K562 (cell line): ENCODE measurements at regions not wholly inside any gene's neighbourhood (a gene's known extent, or its start where the extent isn't known, plus 50 kb on each side); places are given as distances from the start of the nearest gene placed in this dataset.

Experiments used
- ATAC-seq: fragments of 200-7000 bp; cut with Tn5 transposase; 3 replicates; pipeline ENCODE4 v1.9.1; 2020; ENCODE audit warnings: moderate library complexity
- BruUV-seq: library from RNA; stranded (reverse); fragments of 400-500 nt; replicated peaks from 2 replicates; lab custom pipeline; 2021; lab: Mats Ljungman, UMichigan
- CTCF ChIA-PET: fragments of 300-600 bp; formaldehyde crosslinking; extraction: SDS; loops from one replicate; lab custom pipeline; 2021; ENCODE audit warnings: low intra/inter-chr PET ratio; lab: Yijun Ruan, JAX
- POLR2A ChIA-PET: fragments of 300-600, 350-650 bp; sonication (Branson Sonifier 250); formaldehyde crosslinking; extraction: SDS; loops from one replicate; lab custom pipeline; 2021; ENCODE audit warnings: antibody characterized with exemption, inconsistent platforms; lab: Yijun Ruan, JAX
- DNase-seq, 4 experiments: peaks; one replicate each; pipeline versions ENCODE4 v3.0.0 to v3.0.0-alpha.2; 2011 to 2018; ENCODE audit warnings: low spot score in 3 of 4, mixed read lengths in 3 of 4; ENCODE audit errors: extremely low read depth in 1 of 4
- FAIRE-seq: peaks from 2 replicates; lab custom pipeline; 2011; peaks lifted over from hg19 to GRCh38; lab: Jason Lieb, UNC
- H2AFZ ChIP-seq: 2 replicates; pipeline ENCODE4 v1.6.0; 2011; ENCODE audit warnings: low read depth, low read length, control low read depth, inconsistent platforms
- H3K27ac ChIP-seq: fragments of 200-600 bp; 3 replicates; pipeline ENCODE4 v1.8.0; 2011; ENCODE audit warnings: low read depth, mild to moderate bottlenecking, control low read depth, inconsistent platforms, low read length, moderate library complexity, mixed read lengths; ENCODE audit errors: extremely low read depth
- H3K27me3 ChIP-seq, 2 experiments: fragments of 300-600 bp in 1 of 2; 2 replicates in 1 of 2; 3 replicates in 1 of 2; pipeline versions ENCODE4 v1.6.0 to v1.8.0; 2011; ENCODE audit warnings: inconsistent platforms in 2 of 2, low read length in 2 of 2, mild to moderate bottlenecking in 1 of 2, mixed read lengths in 1 of 2, moderate library complexity in 1 of 2; ENCODE audit not compliant: control insufficient read depth in 2 of 2, insufficient read depth in 2 of 2
- H3K36me3 ChIP-seq: fragments of 300-600 bp; 3 replicates; pipeline ENCODE4 v1.8.0; 2011; ENCODE audit warnings: mild to moderate bottlenecking, low read length, inconsistent platforms; ENCODE audit not compliant: control insufficient read depth, insufficient read depth
- H3K4me1 ChIP-seq, 2 experiments: fragments of 200-600 bp in 1 of 2; replicated peaks in 1 of 2; 2 replicates in 1 of 2; 3 replicates in 1 of 2; pipeline versions ENCODE4 v1.5.1 to v1.8.0; 2011; ENCODE audit warnings: inconsistent platforms in 2 of 2, low read length in 2 of 2, mild to moderate bottlenecking in 1 of 2, mixed read lengths in 1 of 2, moderate library complexity in 1 of 2; ENCODE audit not compliant: control insufficient read depth in 2 of 2, insufficient read depth in 2 of 2
- H3K4me2 ChIP-seq: 2 replicates; pipeline ENCODE4 v1.6.1; 2011; ENCODE audit warnings: low read length, control low read depth, inconsistent platforms, mixed read lengths; ENCODE audit not compliant: insufficient read depth
- H3K4me3 ChIP-seq: fragments of 200-600 bp; sonication (generic), shearing (Covaris generic); 2 replicates; pipeline ENCODE4 v1.5.1; 2016; ENCODE audit warnings: control low read depth, inconsistent platforms
- H3K79me2 ChIP-seq: fragments of 200-600 bp; 3 replicates; pipeline ENCODE4 v1.8.0; 2011; ENCODE audit warnings: low read length, inconsistent platforms; ENCODE audit not compliant: control insufficient read depth, insufficient read depth
- H3K9ac ChIP-seq, 2 experiments: 2 replicates each; pipeline versions ENCODE4 v1.6.0 to v1.6.1; 2011; ENCODE audit warnings: low read depth in 2 of 2, low read length in 2 of 2, control low read depth in 1 of 2, inconsistent platforms in 1 of 2, mild to moderate bottlenecking in 1 of 2, mixed read lengths in 1 of 2; ENCODE audit not compliant: insufficient read depth in 1 of 2
- H3K9me1 ChIP-seq: one replicate; pipeline ENCODE4 v1.6.0; 2011; ENCODE audit warnings: inconsistent platforms, mild to moderate bottlenecking, low read length, moderate library complexity; ENCODE audit not compliant: control insufficient read depth, insufficient read depth
- H3K9me3 ChIP-seq: replicated peaks from 2 replicates; pipeline ENCODE4 v1.5.1; 2011; ENCODE audit warnings: low read depth, low read length, inconsistent platforms; ENCODE audit not compliant: control insufficient read depth, insufficient read depth
- H4K20me1 ChIP-seq: replicated peaks from 2 replicates; pipeline ENCODE4 v1.6.1; 2011; ENCODE audit warnings: low read length, inconsistent platforms, mixed read lengths; ENCODE audit not compliant: control insufficient read depth, insufficient read depth
- FOXP1 ChIP-seq: sonication (generic); formaldehyde crosslinking; IDR thresholded peaks from 2 replicates; pipeline ENCODE4 v1.8.0; 2022; ENCODE audit warnings: mild to moderate bottlenecking, missing genetic modification reagents
- POLR2AphosphoS5 ChIP-seq: IDR thresholded peaks from 2 replicates; pipeline ENCODE4 v1.6.1; 2011; ENCODE audit warnings: mild to moderate bottlenecking, low read depth, low read length, moderate library complexity; ENCODE audit not compliant: control insufficient read depth, insufficient read depth
- SMAD3 ChIP-seq: fragments of 450-650 bp; formaldehyde crosslinking; conservative IDR thresholded peaks from 2 replicates; pipeline ENCODE4 v1.4.0; 2020; ENCODE audit warnings: mild to moderate bottlenecking
- TRIM24 ChIP-seq, 2 experiments: fragments of 450-650 bp; IDR thresholded peaks; 2 replicates each; pipeline ENCODE4 v1.6.1; 2016
- WGBS: fragments of 100-300 bp; shearing (Covaris generic); methylation state at CpG from one replicate; pipeline ENCODE4 v1.1.6; 2016; ENCODE audit warnings: low coverage, mixed read lengths; ENCODE audit not compliant: insufficient coverage; ENCODE audit errors: missing lambda C conversion rate; 5-methylcytosine and 5-hydroxymethylcytosine counted together
- in situ Hi-C: fragments of 300-500 bp; cut with MboI; formaldehyde crosslinking; loops from 4 replicates; pipeline ENCODE4 v1.15.0; 2018; ENCODE audit warnings: inconsistent platforms, mixed read lengths
- intact Hi-C: fragments of 100-400 bp; cut with micrococcal nuclease; formaldehyde crosslinking; loops from 2 replicates; pipeline ENCODE4 v1.14.2; 2022
- TF ChIP-seq, protein P1 (sequence below), 2 experiments: IDR thresholded peaks in 1 of 2; conservative IDR thresholded peaks in 1 of 2; 2 replicates each; pipeline ENCODE4 v1.6.1; 2016; ENCODE audit warnings: low read depth in 2 of 2, mild to moderate bottlenecking in 1 of 2, missing compliant biosample characterization in 1 of 2, missing genetic modification characterization in 1 of 2, moderate library complexity in 1 of 2

DNA sequence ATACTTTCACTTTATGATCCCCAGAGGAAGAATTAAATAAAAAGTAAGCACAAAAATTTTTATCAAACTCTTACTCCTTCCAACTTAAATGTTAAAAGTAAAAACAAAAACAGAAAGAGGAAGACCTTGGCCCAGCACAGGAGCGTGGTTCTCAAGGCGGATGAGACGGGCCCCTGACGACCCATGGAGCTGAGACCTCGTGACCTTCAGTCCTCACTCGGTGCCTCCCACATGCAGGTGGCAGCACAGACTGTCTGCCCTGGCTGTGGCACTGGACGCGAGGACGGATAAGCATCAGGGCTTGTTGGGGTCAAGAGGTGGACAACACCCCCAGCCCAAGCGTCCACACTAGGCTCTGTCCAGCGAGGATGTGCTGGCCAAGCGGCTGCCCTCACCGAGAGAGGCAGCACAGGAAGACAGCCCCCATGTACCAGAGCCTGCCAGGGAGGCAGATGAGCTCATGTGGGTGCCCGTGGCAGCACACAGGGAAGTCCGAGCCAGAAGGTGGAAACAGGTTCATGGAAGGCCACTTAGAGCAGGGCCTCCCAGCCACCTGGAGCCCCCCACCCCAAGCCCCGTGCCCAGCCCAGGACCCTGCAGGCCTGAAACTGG is 1389.8 kb downstream of the TBC1D22A start:
- H2AFZ ChIP-seq: no peak overlapping the region
- H3K36me3 ChIP-seq: no peaks in the 10 kb centered on the region
- ChIA-PET CTCF (no interaction called here), POLR2A (no interaction called here)
- H3K4me2 ChIP-seq: no peak overlapping the region
- no peaks in the 10 kb centered on the region for H3K79me2 ChIP-seq
- BruUV-seq: no TSS peak
- 0 out of 2 replicates have a peak, but pooled peaks cover 5% of the 10 kb centered on the region for H4K20me1 ChIP-seq
- H3K9me1 ChIP-seq: no peaks in the 10 kb centered on the region
- no peak overlapping the region for H3K27ac ChIP-seq
- WGBS: 3% methylated on average over 8 of the region's 16 CpGs
- intact Hi-C loops (no loop called here), in situ Hi-C loops (no loop called here)
- H3K27me3 ChIP-seq: no peaks in the 10 kb centered on the region; a peak in 1 of 5 replicates
- no peaks in the 10 kb centered on the region for H3K9me3 ChIP-seq
- no peak overlapping the region for H3K4me3 ChIP-seq
- no peak for FAIRE-seq
- H3K4me1 ChIP-seq: no peaks in the 10 kb centered on the region
- H3K9ac ChIP-seq: no peak overlapping the region
- no peak for DNase-seq
- no peak for ATAC-seq
- TF ChIP-seq TRIM24 (IDR thresholded peaks at IDR 0.05) (no peak), SMAD3 (CRISPR knock-in tag) (no peak), FOXP1 (no peak), POLR2AphosphoS5 (no peak)
- TF ChIP-seq, protein P1, sequence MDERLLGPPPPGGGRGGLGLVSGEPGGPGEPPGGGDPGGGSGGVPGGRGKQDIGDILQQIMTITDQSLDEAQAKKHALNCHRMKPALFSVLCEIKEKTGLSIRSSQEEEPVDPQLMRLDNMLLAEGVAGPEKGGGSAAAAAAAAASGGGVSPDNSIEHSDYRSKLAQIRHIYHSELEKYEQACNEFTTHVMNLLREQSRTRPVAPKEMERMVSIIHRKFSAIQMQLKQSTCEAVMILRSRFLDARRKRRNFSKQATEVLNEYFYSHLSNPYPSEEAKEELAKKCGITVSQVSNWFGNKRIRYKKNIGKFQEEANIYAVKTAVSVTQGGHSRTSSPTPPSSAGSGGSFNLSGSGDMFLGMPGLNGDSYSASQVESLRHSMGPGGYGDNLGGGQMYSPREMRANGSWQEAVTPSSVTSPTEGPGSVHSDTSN (CRISPR knock-in tag; IDR thresholded peaks at IDR 0.05; ENCODE audit: low read depth): no peak
- TF ChIP-seq, protein P1 (tag; conservative IDR thresholded peaks at IDR 0.05; ENCODE audit: low read depth): no peak
